ENCODE measurements at regions not wholly inside any gene's neighbourhood (a gene's known extent, or its start where the extent isn't known, plus 50 kb on each side); places are given as distances from the start of the nearest gene placed in this dataset.
"Not testable (repeated sequence)": the region's sequence is repeated elsewhere in the genome, so short reads cannot be mapped to it uniquely, and the experiment has no call there.

GRCh38 chr22:10678720-10679119 is 4849.3 kb upstream of the OR11H1 start:
- H3K4ac ChIP-seq (ENCODE audit: low read depth, low read length); H4K91ac ChIP-seq (ENCODE audit: insufficient read length, low read depth, low read length); H3K23me2 ChIP-seq (ENCODE audit: insufficient read length, low read depth, low read length, poor library complexity, severe bottlenecking); DNase-seq; H3K14ac ChIP-seq (ENCODE audit: insufficient read depth, low read length); H3K79me1 ChIP-seq (ENCODE audit: insufficient read depth, low read depth, low read length, poor library complexity, severe bottlenecking); H3K4me1 ChIP-seq (ENCODE audit: insufficient read depth, low read length); H3T11ph ChIP-seq (ENCODE audit: low read length); H3K36me3 Mint-ChIP-seq (ENCODE audit: insufficient read depth in 1 of 3, low read depth in 3 of 3); H3K4me2 ChIP-seq (ENCODE audit: insufficient read depth, insufficient read length, low read length); H3K27ac Mint-ChIP-seq; H3K4me3 Mint-ChIP-seq; H3K9ac ChIP-seq (ENCODE audit: extremely low read depth, insufficient read length, low read length); H2BK5ac ChIP-seq (ENCODE audit: insufficient read length, low read length); H2AFZ ChIP-seq (ENCODE audit: low read length); H3K79me2 ChIP-seq (ENCODE audit: insufficient read depth, low read length); H3K56ac ChIP-seq (ENCODE audit: insufficient read length, low read depth, low read length); H2BK20ac ChIP-seq (ENCODE audit: low read depth, low read length, poor library complexity, severe bottlenecking); H2AK5ac ChIP-seq (ENCODE audit: insufficient read length, low read length); H3K18ac ChIP-seq (ENCODE audit: insufficient read length, low read depth, low read length); H3K23ac ChIP-seq (ENCODE audit: insufficient read length, low read depth, low read length); H3K9me3 Mint-ChIP-seq; H3K4me1 Mint-ChIP-seq; H3K27ac ChIP-seq (ENCODE audit: insufficient read length, low read depth, low read length); H4K8ac ChIP-seq (replicated peaks; ENCODE audit: insufficient read length, low read depth, low read length); H2BK120ac ChIP-seq (ENCODE audit: low read depth, low read length, poor library complexity, severe bottlenecking); H2BK15ac ChIP-seq (ENCODE audit: low read depth, low read length); H3K27me3 Mint-ChIP-seq (ENCODE audit: low read depth); H2BK12ac ChIP-seq (ENCODE audit: insufficient read length, low read depth, low read length); H3K27me3 ChIP-seq (ENCODE audit: insufficient read depth, low read length); H4K20me1 ChIP-seq (ENCODE audit: control insufficient read depth, insufficient read depth, insufficient read length); H4K5ac ChIP-seq (ENCODE audit: insufficient read length, low read depth, low read length); H3K9me3 ChIP-seq (ENCODE audit: control insufficient read depth, low read depth, low read length): not testable (repeated sequence)
- no CpG with 5 or more reads among the region's 3 CpGs for WGBS (ENCODE audit: extremely low coverage, insufficient read length, low lambda C conversion rate)

GRCh38 chr22:10685436-10685835 is 4842.6 kb upstream of the OR11H1 start:
- H4K5ac ChIP-seq (ENCODE audit: insufficient read length, low read depth, low read length); H3K18ac ChIP-seq (ENCODE audit: insufficient read length, low read depth, low read length); H3K27ac Mint-ChIP-seq; H3K79me2 ChIP-seq (ENCODE audit: insufficient read depth, low read length); H3K27me3 ChIP-seq (ENCODE audit: insufficient read depth, low read length); H3K9ac ChIP-seq (ENCODE audit: extremely low read depth, insufficient read length, low read length); H2BK20ac ChIP-seq (ENCODE audit: low read depth, low read length, poor library complexity, severe bottlenecking); H3K14ac ChIP-seq (ENCODE audit: insufficient read depth, low read length); H2BK5ac ChIP-seq (ENCODE audit: insufficient read length, low read length); H4K8ac ChIP-seq (replicated peaks; ENCODE audit: insufficient read length, low read depth, low read length); H3K23ac ChIP-seq (ENCODE audit: insufficient read length, low read depth, low read length); H3K4me2 ChIP-seq (ENCODE audit: insufficient read depth, insufficient read length, low read length); H2AFZ ChIP-seq (ENCODE audit: low read length); H3K27me3 Mint-ChIP-seq (ENCODE audit: low read depth); H3K4ac ChIP-seq (ENCODE audit: low read depth, low read length); H2AK5ac ChIP-seq (ENCODE audit: insufficient read length, low read length); DNase-seq; H3K9me3 ChIP-seq (ENCODE audit: control insufficient read depth, low read depth, low read length); H3T11ph ChIP-seq (ENCODE audit: low read length); H3K79me1 ChIP-seq (ENCODE audit: insufficient read depth, low read depth, low read length, poor library complexity, severe bottlenecking); H2BK12ac ChIP-seq (ENCODE audit: insufficient read length, low read depth, low read length); H3K23me2 ChIP-seq (ENCODE audit: insufficient read length, low read depth, low read length, poor library complexity, severe bottlenecking); H3K56ac ChIP-seq (ENCODE audit: insufficient read length, low read depth, low read length); H4K91ac ChIP-seq (ENCODE audit: insufficient read length, low read depth, low read length); H2BK120ac ChIP-seq (ENCODE audit: low read depth, low read length, poor library complexity, severe bottlenecking); H3K36me3 Mint-ChIP-seq (ENCODE audit: insufficient read depth in 1 of 3, low read depth in 3 of 3); H4K20me1 ChIP-seq (ENCODE audit: control insufficient read depth, insufficient read depth, insufficient read length); H3K4me1 Mint-ChIP-seq; H3K4me3 Mint-ChIP-seq; H3K4me1 ChIP-seq (ENCODE audit: insufficient read depth, low read length); H2BK15ac ChIP-seq (ENCODE audit: low read depth, low read length); H3K27ac ChIP-seq (ENCODE audit: insufficient read length, low read depth, low read length): not testable (repeated sequence)
- no CpG with 5 or more reads among the region's 2 CpGs for WGBS (ENCODE audit: extremely low coverage, insufficient read length, low lambda C conversion rate)
- H3K9me3 Mint-ChIP-seq = peaks cover 4 to 11% of the 10 kb centered on the region in 2 experiments
